NCI-H1092 (cell line): ENCODE measurements at regions not wholly inside any gene's neighbourhood (a gene's known extent, or its start where the extent isn't known, plus 50 kb on each side); places are given as distances from the start of the nearest gene placed in this dataset.
"Not testable (repeated sequence)": the region's sequence is repeated elsewhere in the genome, so short reads cannot be mapped to it uniquely, and the experiment has no call there.

Source experiments
- DNase-seq: peaks from one replicate; lab custom pipeline; 2025; lab: John Stamatoyannopoulos, UW

DNA sequence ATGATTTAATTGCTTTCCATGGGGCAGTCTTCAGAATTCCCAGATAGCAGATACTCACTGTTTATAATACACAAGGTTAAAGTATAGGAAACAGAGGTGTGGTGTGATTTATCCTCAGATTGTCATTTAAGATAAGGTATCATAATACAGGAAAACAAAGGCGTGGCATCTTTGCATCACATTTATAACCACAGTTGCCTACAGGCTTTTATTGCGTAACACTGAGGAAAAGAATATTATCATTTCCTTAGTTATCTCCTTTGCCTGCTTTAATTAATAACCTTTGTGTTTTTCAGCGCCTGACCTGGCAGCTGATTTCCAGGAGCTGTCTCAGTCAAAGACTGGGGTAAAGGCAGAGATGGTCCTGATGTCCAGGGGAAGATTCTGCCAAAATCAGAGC, 68.8 kb downstream of the SSX7 start:
- DNase-seq = no peak

GRCh38 chrX:52577464-52578173, 60.8 kb upstream of the XAGE1B start:
- DNase-seq = no peak

GRCh38 chrX:52576946-52577345, 60.1 kb upstream of the XAGE1B start:
- DNase-seq = no peak

DNA sequence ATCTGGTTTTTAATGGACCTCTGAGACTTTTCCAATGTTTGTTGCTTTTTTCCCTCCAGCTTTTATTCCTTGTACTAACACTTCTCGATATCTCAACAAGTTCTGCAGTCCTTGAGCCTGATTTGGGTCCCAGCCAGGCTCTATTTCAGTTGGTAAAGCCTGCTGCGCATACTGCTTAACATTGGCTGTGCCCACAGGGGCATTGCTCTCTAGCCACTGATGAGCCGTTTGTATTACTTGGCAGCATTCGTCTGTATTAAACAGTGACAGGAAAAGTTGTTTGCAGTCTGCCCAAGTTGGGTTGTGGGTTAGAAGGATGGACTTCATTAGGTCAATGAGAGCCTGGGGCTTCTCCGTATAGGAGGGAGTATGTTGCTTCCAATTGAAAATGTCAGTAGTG, 59.6 kb upstream of the XAGE1B start:
- DNase-seq = no peak

- DNase-seq = peak; percentile 17
Observed at GRCh38 chrX:52574416-52575275, 57.8 kb upstream of the XAGE1B start.

- DNase-seq = not testable (repeated sequence)
Observed at GRCh38 chrX:52568146-52568545, 51.3 kb upstream of the XAGE1B start.
